Stimulated activated naive CD4-positive, alpha-beta T cell (primary cell): ENCODE measurements at regions not wholly inside any gene's neighbourhood (a gene's known extent, or its start where the extent isn't known, plus 50 kb on each side); places are given as distances from the start of the nearest gene placed in this dataset.

ENCODE experiments used
- DNase-seq, 6 experiments: peaks; one replicate each; lab custom pipeline; 2025; lab: John Stamatoyannopoulos, UW

DNA sequence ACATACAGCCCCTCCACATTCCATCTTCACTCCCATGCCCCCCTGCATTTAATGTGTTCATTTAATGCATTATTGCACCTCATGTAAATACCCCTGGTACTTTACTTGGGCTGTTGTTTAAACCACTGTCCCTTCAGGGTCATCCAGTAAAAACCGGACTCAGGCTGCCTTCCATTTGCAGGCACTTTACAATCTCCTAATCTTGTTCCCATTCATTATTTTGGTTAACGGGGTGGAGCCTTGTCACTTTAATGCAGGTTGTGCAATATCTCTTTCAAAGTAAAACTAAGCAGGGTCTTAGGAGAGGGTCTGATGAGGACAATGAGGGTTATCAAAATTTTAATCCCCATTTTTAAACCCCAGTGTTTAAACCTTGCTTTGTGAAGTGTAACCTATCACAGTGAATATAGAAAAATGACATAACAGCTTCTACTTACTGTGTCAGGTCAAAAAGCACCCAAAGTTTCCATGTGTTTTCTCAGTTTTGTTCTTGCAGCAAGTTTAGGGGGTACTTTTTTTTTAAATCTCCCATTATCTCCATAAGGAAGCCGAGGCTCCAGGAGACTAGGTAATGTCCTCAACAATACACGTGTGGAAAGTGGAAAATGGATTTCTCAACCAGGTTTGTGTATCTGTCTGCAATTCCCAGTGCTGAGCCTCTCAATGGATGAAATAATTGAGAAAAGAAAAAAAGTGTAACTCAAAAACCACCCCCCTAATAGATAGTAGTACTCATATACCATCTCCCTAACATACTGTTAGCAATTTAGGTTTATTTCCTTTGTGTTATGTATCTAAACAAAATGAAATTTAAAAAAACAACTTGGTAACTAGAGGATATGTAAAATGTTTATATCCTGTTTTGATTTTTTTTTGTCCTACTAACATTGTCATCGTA is 54.2 kb upstream of the SPRY4 start:
- DNase-seq: no peak

DNA sequence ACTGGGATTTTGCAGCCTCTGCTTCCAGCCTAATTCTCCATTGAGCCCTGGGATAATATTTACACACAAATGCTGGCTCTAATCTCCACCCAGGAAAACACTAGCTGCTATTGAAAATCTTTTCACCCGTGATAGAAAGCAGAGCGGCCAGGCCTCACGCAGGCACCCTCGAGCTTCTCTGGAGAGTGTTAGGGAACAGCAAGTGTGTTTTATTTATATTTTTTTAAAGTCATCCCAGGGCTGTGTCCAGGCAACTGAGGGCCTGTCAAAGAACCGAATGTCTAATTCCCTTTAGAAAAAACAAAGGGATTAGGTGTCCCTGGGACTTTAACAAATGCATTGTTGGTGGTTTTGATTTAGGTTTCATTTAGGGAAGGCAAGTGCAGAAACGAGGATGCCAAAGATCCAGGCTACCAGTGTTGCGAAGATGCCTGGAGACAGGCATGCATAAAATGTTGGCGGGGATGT is 51.2 kb upstream of the SPRY4 start:
- no peak for DNase-seq
